ENCODE measurements at regions not wholly inside any gene's neighbourhood (a gene's known extent, or its start where the extent isn't known, plus 50 kb on each side); places are given as distances from the start of the nearest gene placed in this dataset.
"Not testable (repeated sequence)": the region's sequence is repeated elsewhere in the genome, so short reads cannot be mapped to it uniquely, and the experiment has no call there.

DNA sequence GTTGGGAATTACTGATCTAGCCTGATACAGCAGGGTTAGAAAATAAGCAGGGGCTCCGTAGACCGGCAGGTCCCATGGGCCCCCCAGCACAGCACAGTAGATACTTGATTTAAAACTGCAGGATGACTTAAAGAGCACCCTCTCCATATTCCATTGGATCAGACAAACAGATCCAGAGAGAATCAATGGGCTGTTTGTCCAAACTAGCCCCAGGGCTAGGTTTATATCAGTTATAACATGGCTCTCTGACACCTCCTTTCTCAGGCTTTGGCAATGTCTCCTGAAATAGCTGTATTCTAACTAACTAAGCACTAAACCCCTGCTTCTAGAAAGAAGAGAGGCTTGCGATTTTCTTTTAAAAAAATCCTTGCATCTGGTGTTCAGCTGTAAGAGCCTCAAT is 100.4 kb upstream of the GALNT18 start:
- H3K9ac ChIP-seq (ENCODE audit: low read depth, low read length): no peak overlapping the region
- H3K79me2 ChIP-seq (ENCODE audit: insufficient read depth, low read length): no peaks in the 10 kb centered on the region
- ATAC-seq (ENCODE audit: insufficient read depth, low read depth) (no peak), DNase-seq (no peak)
- H3K4me3 ChIP-seq (ENCODE audit: low read depth in 1 of 2, low read length in 2 of 2): no peak overlapping the region
- H3K27ac ChIP-seq (ENCODE audit: low read length): no peak overlapping the region
- H3K36me3 ChIP-seq (ENCODE audit: insufficient read depth, low read length): no peaks in the 10 kb centered on the region
- no peak overlapping the region for H3K4me2 ChIP-seq (ENCODE audit: insufficient read depth, low read length)
- no peaks in the 10 kb centered on the region for H3K4me1 ChIP-seq (ENCODE audit: insufficient read depth, low read length)
- H3K27me3 ChIP-seq (ENCODE audit: insufficient read depth, low read length, poor library complexity): no peaks in the 10 kb centered on the region
- H3K9me3 ChIP-seq (ENCODE audit: insufficient read depth, low read length, severe bottlenecking): peaks cover 4% of the 10 kb centered on the region
- TF ChIP-seq, protein P1, sequence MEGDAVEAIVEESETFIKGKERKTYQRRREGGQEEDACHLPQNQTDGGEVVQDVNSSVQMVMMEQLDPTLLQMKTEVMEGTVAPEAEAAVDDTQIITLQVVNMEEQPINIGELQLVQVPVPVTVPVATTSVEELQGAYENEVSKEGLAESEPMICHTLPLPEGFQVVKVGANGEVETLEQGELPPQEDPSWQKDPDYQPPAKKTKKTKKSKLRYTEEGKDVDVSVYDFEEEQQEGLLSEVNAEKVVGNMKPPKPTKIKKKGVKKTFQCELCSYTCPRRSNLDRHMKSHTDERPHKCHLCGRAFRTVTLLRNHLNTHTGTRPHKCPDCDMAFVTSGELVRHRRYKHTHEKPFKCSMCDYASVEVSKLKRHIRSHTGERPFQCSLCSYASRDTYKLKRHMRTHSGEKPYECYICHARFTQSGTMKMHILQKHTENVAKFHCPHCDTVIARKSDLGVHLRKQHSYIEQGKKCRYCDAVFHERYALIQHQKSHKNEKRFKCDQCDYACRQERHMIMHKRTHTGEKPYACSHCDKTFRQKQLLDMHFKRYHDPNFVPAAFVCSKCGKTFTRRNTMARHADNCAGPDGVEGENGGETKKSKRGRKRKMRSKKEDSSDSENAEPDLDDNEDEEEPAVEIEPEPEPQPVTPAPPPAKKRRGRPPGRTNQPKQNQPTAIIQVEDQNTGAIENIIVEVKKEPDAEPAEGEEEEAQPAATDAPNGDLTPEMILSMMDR (IDR thresholded peaks at IDR 0.05; ENCODE audit: borderline replicate concordance, extremely low read depth, low read length, poor library complexity, severe bottlenecking): no peak
- no peak for TF ChIP-seq EZH2 (IDR thresholded peaks at IDR 0.05; ENCODE audit: borderline replicate concordance, low read depth, low read length, severe bottlenecking)
- H2AFZ ChIP-seq (ENCODE audit: low read depth, low read length): no peak overlapping the region
- no peaks in the 10 kb centered on the region for H4K20me1 ChIP-seq (ENCODE audit: insufficient read depth, low read length)

DNA sequence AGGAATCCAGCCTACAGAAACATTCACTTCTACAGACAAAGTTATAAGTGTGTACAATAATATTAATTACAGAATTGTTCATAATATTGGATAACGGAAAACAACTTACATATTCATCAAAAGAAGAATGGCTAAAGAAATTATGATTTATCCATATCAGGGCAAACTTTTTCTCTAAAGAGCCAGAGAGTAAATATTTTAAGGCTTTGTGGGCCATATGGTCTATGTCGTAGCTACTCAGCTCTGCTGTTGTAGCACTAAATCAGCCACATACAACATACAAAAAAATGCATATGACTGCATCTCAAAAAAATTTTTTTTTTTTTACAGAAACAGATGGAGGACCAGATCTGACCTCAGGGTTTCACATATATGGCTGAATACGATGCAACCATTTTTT is 96.7 kb upstream of the GALNT18 start:
- Histone ChIP-seq H3K4me1 (ENCODE audit: insufficient read depth, low read length) (no peaks in the 10 kb centered on the region), H3K79me2 (ENCODE audit: insufficient read depth, low read length) (no peaks in the 10 kb centered on the region), H3K9ac (ENCODE audit: low read depth, low read length) (no peak overlapping the region), H4K20me1 (ENCODE audit: insufficient read depth, low read length) (no peaks in the 10 kb centered on the region), H3K36me3 (ENCODE audit: insufficient read depth, low read length) (no peaks in the 10 kb centered on the region), H3K27ac (ENCODE audit: low read length) (no peak overlapping the region), H3K4me3 (ENCODE audit: low read depth in 1 of 2, low read length in 2 of 2) (no peak overlapping the region), H2AFZ (ENCODE audit: low read depth, low read length) (no peak overlapping the region), H3K9me3 (ENCODE audit: insufficient read depth, low read length, severe bottlenecking) (peaks cover 10% of the 10 kb centered on the region), H3K27me3 (ENCODE audit: insufficient read depth, low read length, poor library complexity) (no peaks in the 10 kb centered on the region), H3K4me2 (ENCODE audit: insufficient read depth, low read length) (no peak overlapping the region)
- DNase-seq: no peak
- no peak for ATAC-seq (ENCODE audit: insufficient read depth, low read depth)
- TF ChIP-seq, protein P1 (IDR thresholded peaks at IDR 0.05; ENCODE audit: borderline replicate concordance, extremely low read depth, low read length, poor library complexity, severe bottlenecking): no peak
- no peak for TF ChIP-seq EZH2 (IDR thresholded peaks at IDR 0.05; ENCODE audit: borderline replicate concordance, low read depth, low read length, severe bottlenecking)

DNA sequence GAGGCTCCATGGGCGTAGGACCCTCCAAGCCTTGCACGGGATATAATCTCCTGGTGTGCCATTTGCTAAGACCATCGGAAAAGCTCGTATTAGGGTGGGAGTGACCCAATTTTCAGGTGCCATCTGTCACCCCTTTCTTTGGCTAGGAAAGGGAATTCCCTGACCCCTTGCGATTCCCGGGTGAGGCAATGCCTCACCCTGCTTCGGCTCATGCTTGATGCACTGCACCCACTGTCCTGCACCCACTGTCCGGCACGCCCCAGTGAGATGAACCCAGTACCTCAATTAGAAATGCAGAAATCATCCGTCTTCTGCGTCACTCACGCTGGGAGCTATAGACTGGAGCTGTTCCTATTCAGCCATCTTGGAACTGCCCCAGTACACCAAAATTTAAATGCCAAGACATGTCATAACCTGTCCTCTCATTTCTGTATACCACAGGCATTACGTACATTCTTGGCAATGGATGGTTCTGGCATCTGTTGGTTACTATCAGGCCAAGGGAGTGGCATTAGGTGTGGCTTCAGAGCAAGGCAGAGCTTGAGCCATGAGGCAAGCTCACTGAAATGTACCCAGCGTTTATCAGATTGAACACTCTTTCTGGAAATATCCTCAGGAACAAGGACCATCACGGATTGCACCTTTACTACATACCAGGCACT is 95.4 kb upstream of the GALNT18 start:
- H2AFZ ChIP-seq (ENCODE audit: low read depth, low read length): no peak overlapping the region
- DNase-seq (no peak), ATAC-seq (ENCODE audit: insufficient read depth, low read depth) (no peak)
- H3K27me3 ChIP-seq (ENCODE audit: insufficient read depth, low read length, poor library complexity): no peaks in the 10 kb centered on the region
- H3K9ac ChIP-seq (ENCODE audit: low read depth, low read length): no peak overlapping the region
- no peaks in the 10 kb centered on the region for H3K79me2 ChIP-seq (ENCODE audit: insufficient read depth, low read length)
- H3K36me3 ChIP-seq (ENCODE audit: insufficient read depth, low read length): no peaks in the 10 kb centered on the region
- H3K27ac ChIP-seq (ENCODE audit: low read length): no peak overlapping the region
- no peak overlapping the region for H3K4me3 ChIP-seq (ENCODE audit: low read depth in 1 of 2, low read length in 2 of 2)
- TF ChIP-seq, protein P1 (IDR thresholded peaks at IDR 0.05; ENCODE audit: borderline replicate concordance, extremely low read depth, low read length, poor library complexity, severe bottlenecking): no peak
- TF ChIP-seq EZH2 (IDR thresholded peaks at IDR 0.05; ENCODE audit: borderline replicate concordance, low read depth, low read length, severe bottlenecking): no peak
- H3K4me1 ChIP-seq (ENCODE audit: insufficient read depth, low read length): no peaks in the 10 kb centered on the region
- H3K9me3 ChIP-seq (ENCODE audit: insufficient read depth, low read length, severe bottlenecking): peaks cover 10% of the 10 kb centered on the region
- H3K4me2 ChIP-seq (ENCODE audit: insufficient read depth, low read length): no peak overlapping the region
- no peaks in the 10 kb centered on the region for H4K20me1 ChIP-seq (ENCODE audit: insufficient read depth, low read length)

DNA sequence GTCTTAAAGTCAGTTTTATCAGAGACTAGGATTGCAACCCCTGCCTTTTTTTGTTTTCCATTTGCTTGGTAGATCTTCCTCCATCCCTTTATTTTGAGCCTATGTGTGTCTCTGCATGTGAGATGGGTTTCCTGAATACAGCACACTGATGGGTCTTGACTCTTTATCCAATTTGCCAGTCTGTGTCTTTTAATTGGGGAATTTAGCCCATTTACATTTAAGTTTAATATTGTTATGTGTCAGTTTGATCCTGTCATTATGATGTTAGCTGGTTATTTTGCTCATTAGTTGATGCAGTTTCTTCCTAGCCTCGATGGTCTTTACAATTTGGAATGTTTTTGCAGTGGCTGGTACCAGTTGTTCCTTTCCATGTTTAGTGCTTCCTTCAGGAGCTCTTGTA is 93.3 kb upstream of the GALNT18 start:
- H3K4me3 ChIP-seq (ENCODE audit: low read depth in 1 of 2, low read length in 2 of 2); H3K27ac ChIP-seq (ENCODE audit: low read length); H3K79me2 ChIP-seq (ENCODE audit: insufficient read depth, low read length); H3K36me3 ChIP-seq (ENCODE audit: insufficient read depth, low read length); H3K4me1 ChIP-seq (ENCODE audit: insufficient read depth, low read length); DNase-seq; H3K27me3 ChIP-seq (ENCODE audit: insufficient read depth, low read length, poor library complexity); H4K20me1 ChIP-seq (ENCODE audit: insufficient read depth, low read length); H3K9ac ChIP-seq (ENCODE audit: low read depth, low read length); H3K4me2 ChIP-seq (ENCODE audit: insufficient read depth, low read length); H2AFZ ChIP-seq (ENCODE audit: low read depth, low read length); ATAC-seq (ENCODE audit: insufficient read depth, low read depth): not testable (repeated sequence)
- H3K9me3 ChIP-seq (ENCODE audit: insufficient read depth, low read length, severe bottlenecking): peaks cover 10% of the 10 kb centered on the region

Measured in DND-41 (cell line).